ENCODE measurements at regions not wholly inside any gene's neighbourhood (a gene's known extent, or its start where the extent isn't known, plus 50 kb on each side); places are given as distances from the start of the nearest gene placed in this dataset.
"Not testable (repeated sequence)": the region's sequence is repeated elsewhere in the genome, so short reads cannot be mapped to it uniquely, and the experiment has no call there.

GRCh38 chr13:61901946-61902541 lies 486.4 kb upstream of the PCDH20 start:
- DNase-seq (ENCODE audit: low read depth), result no peak
- no peak overlapping the region for H3K4me3 ChIP-seq (ENCODE audit: low read length)
- no peak for TF ChIP-seq CTCF (IDR thresholded peaks at IDR 0.05; ENCODE audit: insufficient read depth, low read depth, low read length, missing control alignments)

DNA sequence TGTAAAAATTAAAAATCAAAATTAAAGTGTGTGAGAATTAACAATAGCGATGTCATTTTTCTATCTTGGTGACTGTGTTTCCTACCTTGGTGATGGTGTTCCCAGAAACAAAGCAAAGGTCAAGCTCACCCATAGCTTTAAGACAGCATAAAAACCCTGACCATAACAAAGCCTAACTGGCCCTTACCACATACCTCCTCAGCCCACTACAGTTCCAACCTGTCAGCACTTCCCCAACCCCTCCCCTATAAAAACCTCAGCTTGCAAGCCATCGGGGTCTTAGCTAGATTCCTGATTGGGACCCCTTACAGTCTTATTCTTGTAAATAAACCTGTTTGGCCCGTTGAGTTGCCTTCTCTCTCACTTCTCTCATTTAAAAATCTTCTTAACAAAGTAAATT lies 484.4 kb upstream of the PCDH20 start:
- no peak for DNase-seq (ENCODE audit: low read depth)
- no peak overlapping the region for H3K4me3 ChIP-seq (ENCODE audit: low read length)
- no peak for TF ChIP-seq CTCF (IDR thresholded peaks at IDR 0.05; ENCODE audit: insufficient read depth, low read depth, low read length, missing control alignments)

DNA sequence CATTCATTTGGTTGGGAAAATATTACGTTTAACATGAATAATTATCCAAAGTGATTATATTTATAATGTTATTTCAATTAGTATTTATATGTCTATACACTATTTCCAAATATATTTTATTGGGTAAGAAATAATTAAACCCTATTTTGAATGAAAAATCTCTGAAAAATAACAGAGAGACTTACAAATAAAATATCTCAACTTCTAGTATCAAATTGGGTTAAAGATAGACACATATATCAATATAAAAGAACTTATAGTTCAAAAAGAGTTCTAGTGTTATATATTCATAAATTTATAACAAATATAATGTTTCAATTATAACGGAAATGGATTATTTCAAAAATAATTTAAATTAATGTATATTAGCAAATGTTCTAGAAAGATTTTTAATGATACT lies 482.6 kb upstream of the PCDH20 start:
- H3K4me3 ChIP-seq (ENCODE audit: low read length), result no peak overlapping the region
- DNase-seq (ENCODE audit: low read depth), result no peak
- no peak for TF ChIP-seq CTCF (IDR thresholded peaks at IDR 0.05; ENCODE audit: insufficient read depth, low read depth, low read length, missing control alignments)

- no peak for DNase-seq (ENCODE audit: low read depth)
- TF ChIP-seq CTCF (IDR thresholded peaks at IDR 0.05; ENCODE audit: insufficient read depth, low read depth, low read length, missing control alignments), result no peak
- H3K4me3 ChIP-seq (ENCODE audit: low read length), result no peak overlapping the region
Measured at GRCh38 chr13:61891401-61891800, 475.8 kb upstream of the PCDH20 start.

DNA sequence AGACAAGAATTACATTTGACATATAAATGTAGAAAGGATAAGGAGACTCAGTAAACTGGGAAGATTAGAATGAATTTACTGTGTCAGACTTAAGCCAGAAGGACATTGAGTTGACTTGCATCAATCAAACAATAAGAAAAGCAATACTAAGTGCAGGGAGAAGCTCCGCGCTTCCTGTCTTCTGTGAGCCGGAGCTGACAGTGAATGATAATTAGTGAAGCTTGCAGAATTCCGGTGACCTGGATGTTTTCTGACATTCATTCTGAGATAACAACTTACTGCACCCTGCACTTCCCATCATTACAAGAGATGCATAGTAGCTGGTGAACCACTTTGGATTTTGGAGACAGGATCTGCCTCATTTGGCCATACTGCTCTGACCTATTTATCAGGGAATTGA lies 469.2 kb upstream of the PCDH20 start:
- no peak for DNase-seq (ENCODE audit: low read depth)
- H3K4me3 ChIP-seq (ENCODE audit: low read length), result no peak overlapping the region
- TF ChIP-seq CTCF (IDR thresholded peaks at IDR 0.05; ENCODE audit: insufficient read depth, low read depth, low read length, missing control alignments), result no peak

- H3K4me3 ChIP-seq (ENCODE audit: low read length), result no peak overlapping the region
- TF ChIP-seq CTCF (IDR thresholded peaks at IDR 0.05; ENCODE audit: insufficient read depth, low read depth, low read length, missing control alignments), result peak; percentile 78
- peak; percentile 66 for DNase-seq (ENCODE audit: low read depth)
Measured at GRCh38 chr13:61880578-61881283, 465.1 kb upstream of the PCDH20 start.

- H3K4me3 ChIP-seq (ENCODE audit: low read length); DNase-seq (ENCODE audit: low read depth): not testable (repeated sequence)
Measured at GRCh38 chr13:61878565-61878964, 462.9 kb upstream of the PCDH20 start.

Measured in epithelial cell of esophagus (primary cell).